HepG2 (cell line): ENCODE measurements at regions not wholly inside any gene's neighbourhood (a gene's known extent, or its start where the extent isn't known, plus 50 kb on each side); places are given as distances from the start of the nearest gene placed in this dataset.

ENCODE experiments used
- ATAC-seq: fragments of 200-7000 bp; cut with Tn5 transposase; 3 replicates; pipeline ENCODE4 v1.9.1; 2020; ENCODE audit warnings: mild to moderate bottlenecking, moderate library complexity
- BruUV-seq: library from RNA; stranded (reverse); fragments of 400-500 nt; replicated peaks from 2 replicates; lab custom pipeline; 2021; lab: Mats Ljungman, UMichigan
- CTCF ChIA-PET: fragments of 300-600 bp; formaldehyde crosslinking; extraction: SDS; loops from one replicate; lab custom pipeline; 2021; ENCODE audit warnings: low total read pairs, inconsistent platforms, low intra/inter-chr PET ratio; lab: Yijun Ruan, JAX
- POLR2A ChIA-PET: fragments of 350-600 bp; sonication (Branson Sonifier 250); formaldehyde crosslinking; loops from one replicate; lab custom pipeline; 2020; ENCODE audit warnings: antibody characterized with exemption, inconsistent platforms; lab: Yijun Ruan, JAX
- DNase-seq: peaks from one replicate; pipeline ENCODE4 v3.0.0-alpha.2; 2015; ENCODE audit warnings: low spot score
- FAIRE-seq: peaks from 3 replicates; lab custom pipeline; 2011; peaks lifted over from hg19 to GRCh38; lab: Jason Lieb, UNC
- H2AFZ ChIP-seq: one replicate; pipeline ENCODE4 v1.6.1; 2011; ENCODE audit warnings: low read length, inconsistent platforms
- H3K27ac ChIP-seq: fragments of 300-600 bp; 3 replicates; pipeline ENCODE4 v1.8.0; 2011; ENCODE audit warnings: mixed run types, mild to moderate bottlenecking, mixed read lengths, low read length, inconsistent platforms; ENCODE audit not compliant: insufficient read depth; ENCODE audit errors: extremely low read length
- H3K27me3 ChIP-seq, 2 experiments: fragments of 200-600 bp in 1 of 2; 2 replicates in 1 of 2; 3 replicates in 1 of 2; pipeline versions ENCODE4 v1.6.0 to v1.8.0; 2011; ENCODE audit warnings: low read length in 2 of 2, mild to moderate bottlenecking in 2 of 2, moderate library complexity in 2 of 2, inconsistent platforms in 1 of 2; ENCODE audit not compliant: insufficient read depth in 2 of 2, control insufficient read depth in 1 of 2
- H3K36me3 ChIP-seq, 2 experiments: fragments of 200-600 bp in 1 of 2; replicated peaks in 1 of 2; 2 replicates in 1 of 2; 3 replicates in 1 of 2; pipeline versions ENCODE4 v1.5.1 to v1.8.0; 2011; ENCODE audit warnings: low read length in 2 of 2, inconsistent platforms in 1 of 2; ENCODE audit not compliant: insufficient read depth in 2 of 2, control insufficient read depth in 1 of 2
- H3K4me1 ChIP-seq: 2 replicates; pipeline ENCODE4 v1.5.1; 2012; ENCODE audit warnings: low read length, inconsistent platforms; ENCODE audit not compliant: insufficient read depth
- H3K4me2 ChIP-seq: 2 replicates; pipeline ENCODE4 v1.6.0; 2011; ENCODE audit warnings: low read depth, low read length, inconsistent platforms
- H3K4me3 ChIP-seq, 3 experiments: fragments of 200-600 bp in 1 of 3; sonication (generic), shearing (Covaris generic) in 1 of 3; replicated peaks in 1 of 3; 2 replicates each; pipeline ENCODE4 v1.5.1; 2011 to 2016; ENCODE audit warnings: low read length in 3 of 3, inconsistent platforms in 2 of 3, low read depth in 2 of 3, mild to moderate bottlenecking in 2 of 3, control low read depth in 1 of 3, mixed read lengths in 1 of 3; ENCODE audit not compliant: insufficient read depth in 1 of 3
- H3K79me2 ChIP-seq: one replicate; pipeline ENCODE4 v1.6.1; 2011; ENCODE audit warnings: low read length, inconsistent platforms; ENCODE audit not compliant: insufficient read depth
- H3K9ac ChIP-seq: 2 replicates; pipeline ENCODE4 v1.6.0; 2011; ENCODE audit warnings: mild to moderate bottlenecking, low read depth, low read length, inconsistent platforms; ENCODE audit not compliant: insufficient read depth
- H3K9me3 ChIP-seq: 2 replicates; pipeline ENCODE4 v1.5.1; 2012; ENCODE audit warnings: mild to moderate bottlenecking, low read length
- H4K20me1 ChIP-seq: 2 replicates; pipeline ENCODE4 v1.6.0; 2011; ENCODE audit warnings: inconsistent platforms, mild to moderate bottlenecking, low read length, moderate library complexity; ENCODE audit not compliant: insufficient read depth
- HOXA3 ChIP-seq: sonication (generic); formaldehyde crosslinking; IDR thresholded peaks from 2 replicates; pipeline ENCODE4 v1.5.0; 2020; ENCODE audit warnings: missing genetic modification reagents
- JUN ChIP-seq: sonication (generic); formaldehyde crosslinking; IDR thresholded peaks from 2 replicates; pipeline ENCODE4 v1.4.0; 2020; ENCODE audit warnings: mild to moderate bottlenecking, missing genetic modification reagents
- KDM5A ChIP-seq: fragments of 200-600 bp; sonication (generic); IDR thresholded peaks from 2 replicates; pipeline ENCODE4 v1.7.0; 2018; ENCODE audit warnings: antibody characterized with exemption, mild to moderate bottlenecking, low read length, borderline replicate concordance
- LCORL ChIP-seq, 2 experiments: fragments of 450-650 bp in 1 of 2; sonication (generic) in 1 of 2; formaldehyde crosslinking in 1 of 2; IDR thresholded peaks; 2 replicates each; pipeline versions ENCODE4 v1.5.0 to v1.6.1; 2017 to 2020; ENCODE audit warnings: antibody characterized with exemption in 1 of 2, missing genetic modification reagents in 1 of 2
- NFE2L1 ChIP-seq: sonication (generic); formaldehyde crosslinking; IDR thresholded peaks from 2 replicates; pipeline ENCODE4 v1.4.0; 2020; ENCODE audit warnings: missing genetic modification reagents, mild to moderate bottlenecking, borderline replicate concordance
- PAF1 ChIP-seq: IDR thresholded peaks from 2 replicates; pipeline ENCODE4 v1.6.1; 2016; ENCODE audit warnings: missing genetic modification reagents, missing compliant biosample characterization
- PRMT3 ChIP-seq: sonication (generic); formaldehyde crosslinking; IDR thresholded peaks from 2 replicates; pipeline ENCODE4 v1.8.1; 2022; ENCODE audit warnings: low read depth, mild to moderate bottlenecking, moderate library complexity, missing genetic modification reagents, borderline replicate concordance
- RARG ChIP-seq: sonication (generic); formaldehyde crosslinking; IDR thresholded peaks from 2 replicates; pipeline ENCODE4 v1.4.0; 2020; ENCODE audit warnings: low read depth, mild to moderate bottlenecking, missing genetic modification reagents
- SP140L ChIP-seq: sonication (generic); formaldehyde crosslinking; IDR thresholded peaks from 2 replicates; pipeline ENCODE4 v1.4.0; 2020; ENCODE audit warnings: missing genetic modification reagents, borderline replicate concordance
- SP2 ChIP-seq: sonication (generic); formaldehyde crosslinking; IDR thresholded peaks from 2 replicates; pipeline ENCODE4 v1.5.1; 2020; ENCODE audit warnings: mild to moderate bottlenecking, missing genetic modification reagents
- ZBTB1 ChIP-seq: sonication (generic); formaldehyde crosslinking; IDR thresholded peaks from 2 replicates; pipeline ENCODE4 v1.4.0; 2020; ENCODE audit warnings: missing genetic modification reagents, borderline replicate concordance
- ZFP82 ChIP-seq: sonication (generic); formaldehyde crosslinking; IDR thresholded peaks from 2 replicates; pipeline ENCODE4 v1.5.1; 2020; ENCODE audit warnings: mild to moderate bottlenecking, missing genetic modification reagents, borderline replicate concordance
- ZNF30 ChIP-seq: sonication (generic); formaldehyde crosslinking; IDR thresholded peaks from 2 replicates; pipeline ENCODE4 v1.5.0; 2020; ENCODE audit warnings: mild to moderate bottlenecking, missing genetic modification reagents
- ZNF441 ChIP-seq: sonication (generic); formaldehyde crosslinking; IDR thresholded peaks from 2 replicates; pipeline ENCODE4 v1.7.0; 2021; ENCODE audit warnings: missing genetic modification reagents, borderline replicate concordance
- ZNF484 ChIP-seq: sonication (generic); formaldehyde crosslinking; IDR thresholded peaks from 2 replicates; pipeline ENCODE4 v1.5.1; 2020; ENCODE audit warnings: mild to moderate bottlenecking, low read depth, missing genetic modification reagents, borderline replicate concordance
- ZNF567 ChIP-seq: sonication (generic); formaldehyde crosslinking; IDR thresholded peaks from 2 replicates; pipeline ENCODE4 v1.8.1; 2023; ENCODE audit warnings: mild to moderate bottlenecking, missing genetic modification reagents, borderline replicate concordance
- ZNF572 ChIP-seq: sonication (generic); formaldehyde crosslinking; IDR thresholded peaks from 2 replicates; pipeline ENCODE4 v1.5.1; 2020; ENCODE audit warnings: mild to moderate bottlenecking, missing genetic modification reagents
- ZNF790 ChIP-seq: sonication (generic); formaldehyde crosslinking; IDR thresholded peaks from 2 replicates; pipeline ENCODE4 v1.8.0; 2022; ENCODE audit warnings: missing genetic modification reagents, mild to moderate bottlenecking, borderline replicate concordance
- WGBS: methylation state at CpG from one replicate; pipeline ENCODE4 v1.1.6; 2017; ENCODE audit warnings: low lambda C conversion rate; 5-methylcytosine and 5-hydroxymethylcytosine counted together
- in situ Hi-C: cut with HindIII; loops from 2 replicates; pipeline ENCODE4 v1.10.0; 2017; ENCODE audit warnings: low pct_unique_long_range_greater_than_20kb; ENCODE audit not compliant: extremely low pct_ligation_motif_present
- intact Hi-C: fragments of 100-400 bp; cut with micrococcal nuclease; formaldehyde crosslinking; loops from one replicate; pipeline ENCODE4 v1.10.0; 2022; ENCODE audit not compliant: unreplicated experiment
- TF ChIP-seq, protein P1 (sequence below): sonication (generic); formaldehyde crosslinking; IDR thresholded peaks from 2 replicates; pipeline ENCODE4 v1.4.0; 2020; ENCODE audit warnings: mild to moderate bottlenecking, low read depth, missing genetic modification reagents
- TF ChIP-seq, protein P2 (sequence below): sonication (generic); formaldehyde crosslinking; IDR thresholded peaks from 2 replicates; pipeline ENCODE4 v1.8.0; 2022; ENCODE audit warnings: missing genetic modification reagents, mild to moderate bottlenecking, moderate library complexity, borderline replicate concordance
- TF ChIP-seq, protein P3 (sequence below): sonication (generic); formaldehyde crosslinking; IDR thresholded peaks from 2 replicates; pipeline ENCODE4 v1.8.0; 2023; ENCODE audit warnings: mild to moderate bottlenecking, missing genetic modification reagents

DNA sequence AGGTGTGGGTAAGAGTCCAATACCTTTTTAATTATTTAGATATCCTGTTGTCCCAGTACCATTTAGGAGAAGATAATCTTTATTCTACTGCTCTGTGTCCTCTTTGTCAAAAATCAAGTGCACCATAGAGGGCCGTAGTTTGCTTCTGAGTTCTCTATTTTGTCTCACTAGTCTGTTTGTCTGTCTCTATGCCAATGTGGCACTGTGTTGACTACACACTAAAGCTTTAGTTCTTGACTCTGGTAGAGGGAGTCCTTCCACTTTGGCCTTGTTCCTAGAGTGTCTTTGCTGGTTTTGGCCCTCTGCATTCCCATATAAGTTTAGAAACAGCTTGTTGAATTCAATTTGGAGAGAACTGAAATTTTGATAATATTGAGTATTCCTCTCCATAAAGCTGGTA is 75.9 kb downstream of the SCGB2B2 start (continued):
- TF ChIP-seq SP2: no peak
- TF ChIP-seq NFE2L1 (CRISPR knock-in tag): no peak
- TF ChIP-seq ZNF30 (CRISPR knock-in tag): no peak
- no peak for TF ChIP-seq JUN

DNA sequence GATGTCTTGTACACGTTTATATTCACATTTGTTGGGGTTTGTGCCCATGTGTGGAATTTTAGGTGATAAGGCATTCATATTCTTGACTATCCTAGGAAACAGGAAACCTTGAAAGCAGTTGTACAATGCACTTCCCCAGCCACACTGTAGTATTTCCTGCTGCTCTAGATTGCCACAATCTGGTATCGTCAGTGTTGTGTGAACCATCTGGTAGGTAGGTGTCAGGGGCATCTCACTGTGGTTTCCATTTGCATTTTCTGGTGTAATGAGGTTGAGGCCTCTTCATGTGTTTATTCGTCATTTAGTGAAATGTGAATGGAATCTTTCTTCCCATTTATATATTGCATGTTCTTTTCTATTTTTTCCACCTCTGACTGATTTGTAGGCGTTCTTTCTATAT is 76.6 kb downstream of the SCGB2B2 start:
- no peaks in the 10 kb centered on the region for H3K79me2 ChIP-seq
- no peaks in the 10 kb centered on the region for H3K9me3 ChIP-seq
- H3K27ac ChIP-seq: no peak overlapping the region
- no TSS peak for BruUV-seq
- FAIRE-seq (no peak), DNase-seq (no peak), ATAC-seq (no peak)
- peaks cover 2% of the 10 kb centered on the region in 2 experiments; a peak in 2 of 5 replicates for H3K27me3 ChIP-seq
- no peak overlapping the region for H3K4me2 ChIP-seq
- H3K36me3 ChIP-seq: no peaks in the 10 kb centered on the region
- no peak overlapping the region for H2AFZ ChIP-seq
- ChIA-PET POLR2A (no interaction called here), CTCF (no interaction called here)
- H3K4me1 ChIP-seq: peaks cover 5% of the 10 kb centered on the region; the same call in 1 of the 2 replicates
- under 1% methylated on average over 4 of the region's 4 CpGs for WGBS
- intact Hi-C loops (no loop called here), in situ Hi-C loops (no loop called here)
- H4K20me1 ChIP-seq: no peaks in the 10 kb centered on the region
- H3K4me3 ChIP-seq: no peak overlapping the region
- no peak overlapping the region for H3K9ac ChIP-seq
- no peak for TF ChIP-seq RARG (CRISPR knock-in tag)
- TF ChIP-seq, protein P1, sequence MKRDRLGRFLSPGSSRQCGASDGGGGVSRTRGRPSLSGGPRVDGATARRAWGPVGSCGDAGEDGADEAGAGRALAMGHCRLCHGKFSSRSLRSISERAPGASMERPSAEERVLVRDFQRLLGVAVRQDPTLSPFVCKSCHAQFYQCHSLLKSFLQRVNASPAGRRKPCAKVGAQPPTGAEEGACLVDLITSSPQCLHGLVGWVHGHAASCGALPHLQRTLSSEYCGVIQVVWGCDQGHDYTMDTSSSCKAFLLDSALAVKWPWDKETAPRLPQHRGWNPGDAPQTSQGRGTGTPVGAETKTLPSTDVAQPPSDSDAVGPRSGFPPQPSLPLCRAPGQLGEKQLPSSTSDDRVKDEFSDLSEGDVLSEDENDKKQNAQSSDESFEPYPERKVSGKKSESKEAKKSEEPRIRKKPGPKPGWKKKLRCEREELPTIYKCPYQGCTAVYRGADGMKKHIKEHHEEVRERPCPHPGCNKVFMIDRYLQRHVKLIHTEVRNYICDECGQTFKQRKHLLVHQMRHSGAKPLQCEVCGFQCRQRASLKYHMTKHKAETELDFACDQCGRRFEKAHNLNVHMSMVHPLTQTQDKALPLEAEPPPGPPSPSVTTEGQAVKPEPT: no peak
- TF ChIP-seq, protein P2, sequence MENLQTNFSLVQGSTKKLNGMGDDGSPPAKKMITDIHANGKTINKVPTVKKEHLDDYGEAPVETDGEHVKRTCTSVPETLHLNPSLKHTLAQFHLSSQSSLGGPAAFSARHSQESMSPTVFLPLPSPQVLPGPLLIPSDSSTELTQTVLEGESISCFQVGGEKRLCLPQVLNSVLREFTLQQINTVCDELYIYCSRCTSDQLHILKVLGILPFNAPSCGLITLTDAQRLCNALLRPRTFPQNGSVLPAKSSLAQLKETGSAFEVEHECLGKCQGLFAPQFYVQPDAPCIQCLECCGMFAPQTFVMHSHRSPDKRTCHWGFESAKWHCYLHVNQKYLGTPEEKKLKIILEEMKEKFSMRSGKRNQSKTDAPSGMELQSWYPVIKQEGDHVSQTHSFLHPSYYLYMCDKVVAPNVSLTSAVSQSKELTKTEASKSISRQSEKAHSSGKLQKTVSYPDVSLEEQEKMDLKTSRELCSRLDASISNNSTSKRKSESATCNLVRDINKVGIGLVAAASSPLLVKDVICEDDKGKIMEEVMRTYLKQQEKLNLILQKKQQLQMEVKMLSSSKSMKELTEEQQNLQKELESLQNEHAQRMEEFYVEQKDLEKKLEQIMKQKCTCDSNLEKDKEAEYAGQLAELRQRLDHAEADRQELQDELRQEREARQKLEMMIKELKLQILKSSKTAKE (CRISPR knock-in tag): no peak
- TF ChIP-seq ZNF484 (CRISPR knock-in tag): no peak
- TF ChIP-seq ZNF441 (CRISPR knock-in tag): no peak
- TF ChIP-seq, protein P3, sequence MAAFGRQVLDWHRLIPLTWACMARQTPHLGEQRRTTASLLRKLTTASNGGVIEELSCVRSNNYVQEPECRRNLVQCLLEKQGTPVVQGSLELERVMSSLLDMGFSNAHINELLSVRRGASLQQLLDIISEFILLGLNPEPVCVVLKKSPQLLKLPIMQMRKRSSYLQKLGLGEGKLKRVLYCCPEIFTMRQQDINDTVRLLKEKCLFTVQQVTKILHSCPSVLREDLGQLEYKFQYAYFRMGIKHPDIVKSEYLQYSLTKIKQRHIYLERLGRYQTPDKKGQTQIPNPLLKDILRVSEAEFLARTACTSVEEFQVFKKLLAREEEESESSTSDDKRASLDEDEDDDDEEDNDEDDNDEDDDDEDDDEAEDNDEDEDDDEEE (CRISPR knock-in tag): no peak
- no peak for TF ChIP-seq ZBTB1 (CRISPR knock-in tag)
- no peak for TF ChIP-seq ZNF572 (CRISPR knock-in tag)
- TF ChIP-seq ZFP82 (CRISPR knock-in tag): no peak
- TF ChIP-seq KDM5A: no peak
- TF ChIP-seq PRMT3: no peak
- TF ChIP-seq HOXA3 (CRISPR knock-in tag): no peak
- no peak for TF ChIP-seq PAF1 (CRISPR knock-in tag)
- TF ChIP-seq ZNF790 (CRISPR knock-in tag): no peak
- TF ChIP-seq LCORL (IDR thresholded peaks at IDR 0.05): no peak
- TF ChIP-seq LCORL (CRISPR knock-in tag; IDR thresholded peaks at IDR 0.05): no peak
- no peak for TF ChIP-seq ZNF567 (CRISPR knock-in tag)
- TF ChIP-seq SP140L (CRISPR knock-in tag): no peak
